Smooth muscle cell (in vitro differentiated cells): ENCODE measurements at regions not wholly inside any gene's neighbourhood (a gene's known extent, or its start where the extent isn't known, plus 50 kb on each side); places are given as distances from the start of the nearest gene placed in this dataset.

ENCODE experiments used
- DNase-seq: peaks from one replicate; lab custom pipeline; 2025; ENCODE audit not compliant: unreplicated experiment; lab: John Stamatoyannopoulos, UW
- H2AFZ ChIP-seq: fragments of 200-600 bp; sonication (generic); 2 replicates; pipeline ENCODE4 v1.6.0; 2016; ENCODE audit warnings: antibody characterized with exemption, low read depth, mild to moderate bottlenecking
- H3F3A ChIP-seq: fragments of 200-600 bp; sonication (generic); 2 replicates; pipeline ENCODE4 v1.6.0; 2017; ENCODE audit warnings: antibody characterized with exemption, low read depth
- H3K27ac ChIP-seq: fragments of 200-600 bp; sonication (generic); 2 replicates; pipeline ENCODE4 v1.5.1; 2016; ENCODE audit warnings: low read depth, mild to moderate bottlenecking
- H3K27me3 ChIP-seq: fragments of 200-600 bp; sonication (generic); 2 replicates; pipeline ENCODE4 v1.6.1; 2016; ENCODE audit warnings: low read depth, mild to moderate bottlenecking
- H3K36me3 ChIP-seq: fragments of 200-600 bp; sonication (generic); 2 replicates; pipeline ENCODE4 v1.5.1; 2016; ENCODE audit warnings: low read depth
- H3K4me1 ChIP-seq: fragments of 200-600 bp; sonication (generic); 2 replicates; pipeline ENCODE4 v1.5.1; 2016; ENCODE audit warnings: low read depth
- H3K4me2 ChIP-seq: fragments of 200-600 bp; sonication (generic); 2 replicates; pipeline ENCODE4 v1.6.0; 2016; ENCODE audit warnings: mild to moderate bottlenecking
- H3K4me3 ChIP-seq: fragments of 200-600 bp; sonication (generic); 2 replicates; pipeline ENCODE4 v1.5.1; 2016; ENCODE audit warnings: mild to moderate bottlenecking
- H3K79me2 ChIP-seq: fragments of 200-600 bp; sonication (generic); 2 replicates; pipeline ENCODE4 v1.6.0; 2016; ENCODE audit warnings: low read depth, mild to moderate bottlenecking
- H3K9ac ChIP-seq: fragments of 200-600 bp; sonication (generic); 2 replicates; pipeline ENCODE4 v1.6.0; 2016; ENCODE audit warnings: low read depth
- H3K9me3 ChIP-seq: fragments of 200-600 bp; sonication (generic); replicated peaks from 2 replicates; pipeline ENCODE4 v1.5.1; 2016; ENCODE audit warnings: low read depth
- H4K20me1 ChIP-seq: fragments of 200-600 bp; sonication (generic); 2 replicates; pipeline ENCODE4 v1.6.0; 2016; ENCODE audit warnings: low read depth
- CTCF ChIP-seq: fragments of 200-600 bp; sonication (generic); IDR thresholded peaks from 2 replicates; pipeline ENCODE4 v1.5.1; 2017; ENCODE audit warnings: borderline replicate concordance, mild to moderate bottlenecking, antibody characterized with exemption; ENCODE audit not compliant: insufficient read depth, poor library complexity, severe bottlenecking
- WGBS: methylation state at CpG from one replicate; pipeline ENCODE4 v1.1.7; 2016; ENCODE audit warnings: low lambda C conversion rate; 5-methylcytosine and 5-hydroxymethylcytosine counted together

- Histone ChIP-seq H3K27ac (no peak overlapping the region), H3K9ac (no peak overlapping the region), H3K4me2 (no peak overlapping the region), H3K4me3 (no peak overlapping the region), H3K36me3 (no peaks in the 10 kb centered on the region), H3K9me3 (no peaks in the 10 kb centered on the region), H3K27me3 (peaks cover 20% of the 10 kb centered on the region), H3F3A (no peaks in the 10 kb centered on the region), H3K4me1 (no peaks in the 10 kb centered on the region), H4K20me1 (no peaks in the 10 kb centered on the region), H2AFZ (no peak overlapping the region), H3K79me2 (no peaks in the 10 kb centered on the region)
- no peak for DNase-seq
- 85% methylated on average over 10 of the region's 10 CpGs for WGBS
- no peak for TF ChIP-seq CTCF
Measured at GRCh38 chr19:32199501-32200040, 145.8 kb upstream of the ZNF507 start.

GRCh38 chr19:32200312-32201038, 144.9 kb upstream of the ZNF507 start:
- Histone ChIP-seq H3K4me1 (no peaks in the 10 kb centered on the region), H3K9me3 (no peaks in the 10 kb centered on the region), H3K4me2 (no peak overlapping the region), H3K27ac (no peak overlapping the region), H4K20me1 (no peaks in the 10 kb centered on the region), H3K79me2 (no peaks in the 10 kb centered on the region), H3F3A (no peaks in the 10 kb centered on the region), H3K4me3 (no peak overlapping the region), H3K27me3 (peaks cover 20% of the 10 kb centered on the region), H2AFZ (no peak overlapping the region), H3K36me3 (no peaks in the 10 kb centered on the region), H3K9ac (no peak overlapping the region)
- no peak for DNase-seq
- no peak for TF ChIP-seq CTCF
- WGBS: 93% methylated on average over 9 of the region's 9 CpGs

- H3K79me2 ChIP-seq: no peaks in the 10 kb centered on the region
Measured at GRCh38 chr19:32201211-32201610, 144.2 kb upstream of the ZNF507 start.

More at GRCh38 chr19:32201211-32201610, 144.2 kb upstream of the ZNF507 start:
- Histone ChIP-seq H3F3A (no peaks in the 10 kb centered on the region), H3K4me1 (no peaks in the 10 kb centered on the region), H3K9me3 (no peaks in the 10 kb centered on the region), H2AFZ (no peak overlapping the region), H3K4me3 (no peak overlapping the region), H3K27ac (no peak overlapping the region), H3K4me2 (no peak overlapping the region), H3K9ac (no peak overlapping the region), H3K27me3 (peaks cover 16% of the 10 kb centered on the region), H3K36me3 (no peaks in the 10 kb centered on the region), H4K20me1 (no peaks in the 10 kb centered on the region)
- TF ChIP-seq CTCF: no peak
- DNase-seq: no peak
- 82% methylated on average over 2 of the region's 2 CpGs for WGBS
